BJ (cell line): ENCODE measurements at regions not wholly inside any gene's neighbourhood (a gene's known extent, or its start where the extent isn't known, plus 50 kb on each side); places are given as distances from the start of the nearest gene placed in this dataset.

Experiments
- CTCF ChIA-PET: fragments of 350-600 bp; formaldehyde crosslinking; extraction: SDS; loops from one replicate; lab custom pipeline; 2021; ENCODE audit warnings: antibody characterized with exemption, inconsistent platforms; lab: Yijun Ruan, JAX
- POLR2A ChIA-PET: fragments of 300-600 bp; sonication (Branson Sonifier 250); formaldehyde crosslinking; extraction: SDS; loops from one replicate; lab custom pipeline; 2021; ENCODE audit warnings: antibody characterized with exemption; lab: Charles Lee
- DNase-seq: peaks from one replicate; pipeline ENCODE4 v3.0.0-alpha.2; 2011; ENCODE audit warnings: low read depth
- H3K27me3 ChIP-seq: 2 replicates; pipeline ENCODE4 v1.6.0; 2011; ENCODE audit warnings: low read length; ENCODE audit not compliant: control insufficient read depth, insufficient read depth
- H3K36me3 ChIP-seq: 2 replicates; pipeline ENCODE4 v1.5.1; 2011; ENCODE audit warnings: low read length; ENCODE audit not compliant: control insufficient read depth, insufficient read depth
- H3K4me3 ChIP-seq: 2 replicates; pipeline ENCODE4 v1.5.1; 2011; ENCODE audit warnings: low read depth, mild to moderate bottlenecking, control low read depth, low read length
- CTCF ChIP-seq: IDR thresholded peaks from 2 replicates; pipeline ENCODE4 v1.5.1; 2011; ENCODE audit warnings: low read depth, mild to moderate bottlenecking, control low read depth, inconsistent platforms, low read length, moderate library complexity; ENCODE audit not compliant: insufficient read depth

- no peaks in the 10 kb centered on the region for H3K36me3 ChIP-seq
- CTCF ChIA-PET, result interaction anchor here (1.2 to 3.5 kb wide), 6 partner anchors 10 to 208 kb away, joined by 3 to 21 read pairs (median 12); no protein-coding TSS in a partner anchor
- no peak for TF ChIP-seq CTCF
- POLR2A ChIA-PET, result no interaction called here
- H3K4me3 ChIP-seq, result no peak overlapping the region
- H3K27me3 ChIP-seq, result no peaks in the 10 kb centered on the region; the same call in 1 of the 2 replicates
- DNase-seq, result no peak
Observed at GRCh38 chr18:21177822-21178221, 64.2 kb upstream of the GREB1L start.

- Histone ChIP-seq H3K36me3 (no peaks in the 10 kb centered on the region), H3K4me3 (no peak overlapping the region), H3K27me3 (no peaks in the 10 kb centered on the region; the same call in 1 of the 2 replicates)
- POLR2A ChIA-PET, result no interaction called here
- CTCF ChIA-PET, result interaction anchor here (0.5 to 3.5 kb wide), 21 partner anchors 9 to 1168 kb away, joined by 3 to 21 read pairs (median 5); partner anchors contain the start of gene ROCK1
- peak; percentile 81 for TF ChIP-seq CTCF
- no peak for DNase-seq
Observed at GRCh38 chr18:21179590-21180220, 62.3 kb upstream of the GREB1L start.

- POLR2A ChIA-PET, result no interaction called here
- CTCF ChIA-PET, result interaction anchor here (0.5 to 3.7 kb wide), 12 partner anchors 8 to 211 kb away, joined by 3 to 19 read pairs (median 8); partner anchors contain the start of gene ROCK1
- no peak for DNase-seq
- H3K4me3 ChIP-seq, result no peak overlapping the region
- no peaks in the 10 kb centered on the region; the same call in 1 of the 2 replicates for H3K27me3 ChIP-seq
- TF ChIP-seq CTCF, result no peak
- H3K36me3 ChIP-seq, result no peaks in the 10 kb centered on the region
Observed at GRCh38 chr18:21180588-21180987, 61.4 kb upstream of the GREB1L start.

GRCh38 chr18:21181766-21182165, 60.3 kb upstream of the GREB1L start:
- ChIA-PET CTCF (interaction anchor here (0.8 to 3.7 kb wide), 3 partner anchors 10 to 66 kb away, joined by 4 to 18 read pairs (median 4); no protein-coding TSS in a partner anchor), POLR2A (no interaction called here)
- Histone ChIP-seq H3K4me3 (no peak overlapping the region), H3K27me3 (no peaks in the 10 kb centered on the region; the same call in 1 of the 2 replicates), H3K36me3 (no peaks in the 10 kb centered on the region)
- TF ChIP-seq CTCF, result no peak
- DNase-seq, result no peak

- no peak overlapping the region for H3K4me3 ChIP-seq
- H3K27me3 ChIP-seq, result no peaks in the 10 kb centered on the region; the same call in 1 of the 2 replicates
- H3K36me3 ChIP-seq, result no peaks in the 10 kb centered on the region
- CTCF ChIA-PET, result interaction anchor here (2.0 to 3.7 kb wide), 2 partner anchors 8 to 11 kb away, joined by 9 to 18 read pairs; no protein-coding TSS in a partner anchor
- POLR2A ChIA-PET, result no interaction called here
- DNase-seq, result no peak
- no peak for TF ChIP-seq CTCF
Observed at GRCh38 chr18:21183670-21184069, 58.4 kb upstream of the GREB1L start.
